K562 (cell line): ENCODE measurements at regions not wholly inside any gene's neighbourhood (a gene's known extent, or its start where the extent isn't known, plus 50 kb on each side); places are given as distances from the start of the nearest gene placed in this dataset.

Source experiments
- ATAC-seq: fragments of 200-7000 bp; cut with Tn5 transposase; 3 replicates; pipeline ENCODE4 v1.9.1; 2020; ENCODE audit warnings: moderate library complexity
- BruUV-seq: library from RNA; stranded (reverse); fragments of 400-500 nt; replicated peaks from 2 replicates; lab custom pipeline; 2021; lab: Mats Ljungman, UMichigan
- CTCF ChIA-PET: fragments of 300-600 bp; formaldehyde crosslinking; extraction: SDS; loops from one replicate; lab custom pipeline; 2021; ENCODE audit warnings: low intra/inter-chr PET ratio; lab: Yijun Ruan, JAX
- POLR2A ChIA-PET: fragments of 300-600, 350-650 bp; sonication (Branson Sonifier 250); formaldehyde crosslinking; extraction: SDS; loops from one replicate; lab custom pipeline; 2021; ENCODE audit warnings: antibody characterized with exemption, inconsistent platforms; lab: Yijun Ruan, JAX
- DNase-seq, 4 experiments: peaks; one replicate each; pipeline versions ENCODE4 v3.0.0 to v3.0.0-alpha.2; 2011 to 2018; ENCODE audit warnings: low spot score in 3 of 4, mixed read lengths in 3 of 4; ENCODE audit errors: extremely low read depth in 1 of 4
- FAIRE-seq: peaks from 2 replicates; lab custom pipeline; 2011; peaks lifted over from hg19 to GRCh38; lab: Jason Lieb, UNC
- H2AFZ ChIP-seq: 2 replicates; pipeline ENCODE4 v1.6.0; 2011; ENCODE audit warnings: low read depth, low read length, control low read depth, inconsistent platforms
- H3K27ac ChIP-seq: fragments of 200-600 bp; 3 replicates; pipeline ENCODE4 v1.8.0; 2011; ENCODE audit warnings: low read depth, mild to moderate bottlenecking, control low read depth, inconsistent platforms, low read length, moderate library complexity, mixed read lengths; ENCODE audit errors: extremely low read depth
- H3K27me3 ChIP-seq, 2 experiments: fragments of 300-600 bp in 1 of 2; 2 replicates in 1 of 2; 3 replicates in 1 of 2; pipeline versions ENCODE4 v1.6.0 to v1.8.0; 2011; ENCODE audit warnings: inconsistent platforms in 2 of 2, low read length in 2 of 2, mild to moderate bottlenecking in 1 of 2, mixed read lengths in 1 of 2, moderate library complexity in 1 of 2; ENCODE audit not compliant: control insufficient read depth in 2 of 2, insufficient read depth in 2 of 2
- H3K36me3 ChIP-seq: fragments of 300-600 bp; 3 replicates; pipeline ENCODE4 v1.8.0; 2011; ENCODE audit warnings: mild to moderate bottlenecking, low read length, inconsistent platforms; ENCODE audit not compliant: control insufficient read depth, insufficient read depth
- H3K4me1 ChIP-seq, 2 experiments: fragments of 200-600 bp in 1 of 2; replicated peaks in 1 of 2; 2 replicates in 1 of 2; 3 replicates in 1 of 2; pipeline versions ENCODE4 v1.5.1 to v1.8.0; 2011; ENCODE audit warnings: inconsistent platforms in 2 of 2, low read length in 2 of 2, mild to moderate bottlenecking in 1 of 2, mixed read lengths in 1 of 2, moderate library complexity in 1 of 2; ENCODE audit not compliant: control insufficient read depth in 2 of 2, insufficient read depth in 2 of 2
- H3K4me2 ChIP-seq: 2 replicates; pipeline ENCODE4 v1.6.1; 2011; ENCODE audit warnings: low read length, control low read depth, inconsistent platforms, mixed read lengths; ENCODE audit not compliant: insufficient read depth
- H3K4me3 ChIP-seq: fragments of 200-600 bp; sonication (generic), shearing (Covaris generic); 2 replicates; pipeline ENCODE4 v1.5.1; 2016; ENCODE audit warnings: control low read depth, inconsistent platforms
- H3K79me2 ChIP-seq: fragments of 200-600 bp; 3 replicates; pipeline ENCODE4 v1.8.0; 2011; ENCODE audit warnings: low read length, inconsistent platforms; ENCODE audit not compliant: control insufficient read depth, insufficient read depth
- H3K9ac ChIP-seq, 2 experiments: 2 replicates each; pipeline versions ENCODE4 v1.6.0 to v1.6.1; 2011; ENCODE audit warnings: low read depth in 2 of 2, low read length in 2 of 2, control low read depth in 1 of 2, inconsistent platforms in 1 of 2, mild to moderate bottlenecking in 1 of 2, mixed read lengths in 1 of 2; ENCODE audit not compliant: insufficient read depth in 1 of 2
- H3K9me1 ChIP-seq: one replicate; pipeline ENCODE4 v1.6.0; 2011; ENCODE audit warnings: inconsistent platforms, mild to moderate bottlenecking, low read length, moderate library complexity; ENCODE audit not compliant: control insufficient read depth, insufficient read depth
- H3K9me3 ChIP-seq: replicated peaks from 2 replicates; pipeline ENCODE4 v1.5.1; 2011; ENCODE audit warnings: low read depth, low read length, inconsistent platforms; ENCODE audit not compliant: control insufficient read depth, insufficient read depth
- H4K20me1 ChIP-seq: replicated peaks from 2 replicates; pipeline ENCODE4 v1.6.1; 2011; ENCODE audit warnings: low read length, inconsistent platforms, mixed read lengths; ENCODE audit not compliant: control insufficient read depth, insufficient read depth
- ATF7 ChIP-seq: fragments of 450-650 bp; IDR thresholded peaks from 2 replicates; pipeline ENCODE4 v1.7.1; 2014; ENCODE audit warnings: mild to moderate bottlenecking, moderate library complexity
- DIDO1 ChIP-seq: fragments of 450-650 bp; IDR thresholded peaks from 2 replicates; pipeline ENCODE4 v1.6.1; 2016; ENCODE audit warnings: low read depth, missing biosample characterization, missing genetic modification characterization
- ETV6 ChIP-seq, 3 experiments: fragments of 150-350 bp in 1 of 3; sonication (generic) in 1 of 3; formaldehyde crosslinking in 1 of 3; IDR thresholded peaks; 2 replicates each; pipeline versions ENCODE4 v1.6.1 to v1.8.0; 2014 to 2022; ENCODE audit warnings: borderline replicate concordance in 2 of 3, low read depth in 2 of 3, antibody characterized with exemption in 1 of 3, low read length in 1 of 3, mild to moderate bottlenecking in 1 of 3, missing genetic modification reagents in 1 of 3
- GTF3C2 ChIP-seq: IDR thresholded peaks from 3 replicates; pipeline ENCODE4 v1.6.1; 2011; ENCODE audit warnings: borderline replicate concordance, mild to moderate bottlenecking, moderate library complexity; ENCODE audit not compliant: insufficient read length; ENCODE audit errors: extremely low read depth
- MED1 ChIP-seq: sonication (generic); formaldehyde crosslinking; IDR thresholded peaks from 2 replicates; pipeline ENCODE4 v1.8.1; 2023; ENCODE audit warnings: missing genetic modification reagents, borderline replicate concordance
- NCOR1 ChIP-seq: fragments of 450-650 bp; IDR thresholded peaks from 2 replicates; pipeline ENCODE4 v1.6.1; 2016; ENCODE audit warnings: mild to moderate bottlenecking, moderate library complexity
- ZFP36 ChIP-seq: fragments of 150-350 bp; IDR thresholded peaks from 2 replicates; pipeline ENCODE4 v1.6.1; 2018; ENCODE audit warnings: low read length, low read depth; ENCODE audit not compliant: partially characterized antibody
- ZFX ChIP-seq: sonication (generic); formaldehyde crosslinking; IDR thresholded peaks from 2 replicates; pipeline ENCODE4 v1.8.0; 2022; ENCODE audit warnings: mild to moderate bottlenecking, missing genetic modification reagents, moderate library complexity
- ZNF253 ChIP-seq: fragments of 250-450 bp; sonication (Bioruptor Pico); conservative IDR thresholded peaks from 2 replicates; pipeline ENCODE4 v1.6.1; 2021; ENCODE audit warnings: mild to moderate bottlenecking
- WGBS: fragments of 100-300 bp; shearing (Covaris generic); methylation state at CpG from one replicate; pipeline ENCODE4 v1.1.6; 2016; ENCODE audit warnings: low coverage, mixed read lengths; ENCODE audit not compliant: insufficient coverage; ENCODE audit errors: missing lambda C conversion rate; 5-methylcytosine and 5-hydroxymethylcytosine counted together
- in situ Hi-C: fragments of 300-500 bp; cut with MboI; formaldehyde crosslinking; loops from 4 replicates; pipeline ENCODE4 v1.15.0; 2018; ENCODE audit warnings: inconsistent platforms, mixed read lengths
- intact Hi-C: fragments of 100-400 bp; cut with micrococcal nuclease; formaldehyde crosslinking; loops from 2 replicates; pipeline ENCODE4 v1.14.2; 2022

- H3K9me3 ChIP-seq = no peaks in the 10 kb centered on the region
- ATAC-seq = no peak
- no peak overlapping the region for H3K27ac ChIP-seq
- H3K4me2 ChIP-seq = no peak overlapping the region
- no peak overlapping the region for H2AFZ ChIP-seq
- in situ Hi-C loops (no loop called here), intact Hi-C loops (no loop called here)
- no peaks in the 10 kb centered on the region for H3K36me3 ChIP-seq
- WGBS = 0% methylated on average over 2 of the region's 2 CpGs
- POLR2A ChIA-PET = no interaction called here
- DNase-seq = no peak
- no peak for TF ChIP-seq ZFP36
- TF ChIP-seq MED1 (CRISPR knock-in tag) = no peak
- TF ChIP-seq DIDO1 = no peak
- BruUV-seq = no TSS peak
- no peaks in the 10 kb centered on the region for H3K4me1 ChIP-seq
- H3K9me1 ChIP-seq = no peaks in the 10 kb centered on the region
- no peaks in the 10 kb centered on the region for H3K79me2 ChIP-seq
- no peaks in the 10 kb centered on the region for H4K20me1 ChIP-seq
- no peak overlapping the region for H3K4me3 ChIP-seq
- CTCF ChIA-PET = no interaction called here
- FAIRE-seq = no peak
- no peak overlapping the region for H3K9ac ChIP-seq
- H3K27me3 ChIP-seq = no peaks in the 10 kb centered on the region
These were observed 438.0 kb downstream of the KCNA4 start for GRCh38 chr11:29578806-29579205.

- Histone ChIP-seq H3K4me2 (no peak overlapping the region), H3K36me3 (no peaks in the 10 kb centered on the region), H4K20me1 (no peaks in the 10 kb centered on the region), H3K4me1 (no peaks in the 10 kb centered on the region), H2AFZ (no peak overlapping the region), H3K27me3 (no peaks in the 10 kb centered on the region), H3K9me1 (no peaks in the 10 kb centered on the region), H3K27ac (no peak overlapping the region), H3K4me3 (no peak overlapping the region), H3K79me2 (no peaks in the 10 kb centered on the region), H3K9ac (no peak overlapping the region), H3K9me3 (peaks cover 2% of the 10 kb centered on the region; the same call in 1 of the 2 replicates)
- no TSS peak for BruUV-seq
- ChIA-PET POLR2A (no interaction called here), CTCF (no interaction called here)
- TF ChIP-seq ATF7 = no peak
- no peak for TF ChIP-seq ETV6 (IDR thresholded peaks at IDR 0.05; ENCODE audit: borderline replicate concordance in 1 of 2, low read depth in 2 of 2, low read length in 1 of 2)
- TF ChIP-seq ETV6 (CRISPR knock-in tag; IDR thresholded peaks at IDR 0.05; ENCODE audit: borderline replicate concordance) = no peak
- no peak for TF ChIP-seq ZNF253 (CRISPR knock-in tag)
- no peak for TF ChIP-seq GTF3C2
- no peak for TF ChIP-seq ZFX (CRISPR knock-in tag)
- no peak for TF ChIP-seq NCOR1
- intact Hi-C loops (no loop called here), in situ Hi-C loops (no loop called here)
- FAIRE-seq (no peak), DNase-seq (no peak), ATAC-seq (no peak)
These were observed 452.3 kb downstream of the KCNA4 start for GRCh38 chr11:29564486-29564885.
